Small intestine (tissue), 7 donors: ENCODE measurements at regions not wholly inside any gene's neighbourhood (a gene's known extent, or its start where the extent isn't known, plus 50 kb on each side); places are given as distances from the start of the nearest gene placed in this dataset.

Source experiments
- DNase-seq, 2 donors: peaks; one replicate each; pipeline versions ENCODE4 v3.0.0 to v3.0.0-alpha.2; 2013
- FAIRE-seq: peaks from 2 replicates; lab custom pipeline; 2012; peaks lifted over from hg19 to GRCh38; lab: Jason Lieb, UNC
- H3K27ac ChIP-seq, 3 donors: one replicate each; pipeline ENCODE4 v1.5.1; 2013; ENCODE audit warnings: low read length in 2 of 3, mild to moderate bottlenecking in 2 of 3, control low read depth in 1 of 3, inconsistent platforms in 1 of 3, low read depth in 1 of 3, moderate library complexity in 1 of 3
- H3K27me3 ChIP-seq, 3 donors: one replicate each; pipeline ENCODE4 v1.6.1; 2013; ENCODE audit warnings: low read length in 3 of 3, inconsistent platforms in 1 of 3; ENCODE audit not compliant: control insufficient read depth in 3 of 3, insufficient read depth in 3 of 3
- H3K36me3 ChIP-seq, 3 donors: one replicate each; pipeline ENCODE4 v1.6.1; 2013; ENCODE audit warnings: low read length in 3 of 3, inconsistent platforms in 1 of 3, low read depth in 1 of 3, mild to moderate bottlenecking in 1 of 3, moderate library complexity in 1 of 3; ENCODE audit not compliant: control insufficient read depth in 3 of 3, insufficient read depth in 2 of 3
- H3K4me1 ChIP-seq, 3 donors: one replicate each; pipeline ENCODE4 v1.6.1; 2013; ENCODE audit warnings: low read length in 2 of 3, inconsistent platforms in 1 of 3, low read depth in 1 of 3, mild to moderate bottlenecking in 1 of 3, moderate library complexity in 1 of 3; ENCODE audit not compliant: control insufficient read depth in 3 of 3, insufficient read depth in 2 of 3
- H3K4me3 ChIP-seq, 3 donors: one replicate each; pipeline ENCODE4 v1.5.1; 2013; ENCODE audit warnings: low read length in 3 of 3, control low read depth in 1 of 3, inconsistent platforms in 1 of 3, low read depth in 1 of 3, mild to moderate bottlenecking in 1 of 3, moderate library complexity in 1 of 3
- H3K9me3 ChIP-seq, 2 donors: one replicate each; pipeline ENCODE4 v1.6.1; 2013; ENCODE audit warnings: low read depth in 1 of 2, low read length in 1 of 2; ENCODE audit not compliant: control insufficient read depth in 2 of 2, insufficient read depth in 1 of 2
- WGBS, 3 donors: extraction: QIAGEN DNeasy Blood & Tissue Kit; methylation state at CpG; one replicate each; pipeline ENCODE4 v1.1.7; 2013; 5-methylcytosine and 5-hydroxymethylcytosine counted together
- donor health status: healthy with polysubstance abuse.
- donor health status: control.
- donor health status: control.
- donor health status: Bipolar disorder and iron deficiency.
- donor health status: healthy.

DNA sequence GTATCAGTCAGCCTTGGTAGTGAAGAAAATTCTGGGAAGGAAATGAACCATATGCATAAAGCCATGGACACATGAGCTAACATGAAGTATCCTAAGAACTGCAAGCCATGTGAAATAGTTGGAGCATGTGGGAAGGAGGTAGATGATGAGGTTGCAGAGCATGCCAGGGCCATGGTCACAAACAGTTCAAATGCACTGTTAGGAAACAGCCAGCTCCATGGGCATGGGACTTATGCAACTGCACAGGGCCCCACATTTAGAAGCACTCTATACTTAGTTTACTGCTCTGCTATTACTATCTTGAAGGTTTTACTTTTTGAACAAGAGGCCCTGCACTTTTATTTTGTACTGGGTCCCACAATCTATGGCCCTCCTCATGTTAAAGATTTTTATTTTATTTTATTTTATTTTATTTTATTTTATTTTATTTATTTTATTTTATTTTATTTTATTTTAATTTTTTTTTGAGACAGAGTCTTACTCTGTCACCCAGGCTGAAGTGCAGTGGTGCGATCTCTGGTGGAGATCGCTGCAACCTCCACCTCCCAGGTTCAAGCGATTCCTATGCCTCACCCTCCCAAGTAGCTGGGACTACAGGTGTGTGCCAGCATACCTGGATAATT, 169.1 kb downstream of the IBTK start:
- Histone ChIP-seq H3K27me3 (no peaks in the 10 kb centered on the region), H3K36me3 (no peaks in the 10 kb centered on the region), H3K27ac (no peak overlapping the region), H3K4me1 (no peaks in the 10 kb centered on the region), H3K9me3 (no peaks in the 10 kb centered on the region), H3K4me3 (no peak overlapping the region)
- FAIRE-seq (no peak), DNase-seq (no peak)
- 95 to 99% (median 98%) methylated on average over 3 of the region's 3 CpGs for WGBS, 3 donors

DNA sequence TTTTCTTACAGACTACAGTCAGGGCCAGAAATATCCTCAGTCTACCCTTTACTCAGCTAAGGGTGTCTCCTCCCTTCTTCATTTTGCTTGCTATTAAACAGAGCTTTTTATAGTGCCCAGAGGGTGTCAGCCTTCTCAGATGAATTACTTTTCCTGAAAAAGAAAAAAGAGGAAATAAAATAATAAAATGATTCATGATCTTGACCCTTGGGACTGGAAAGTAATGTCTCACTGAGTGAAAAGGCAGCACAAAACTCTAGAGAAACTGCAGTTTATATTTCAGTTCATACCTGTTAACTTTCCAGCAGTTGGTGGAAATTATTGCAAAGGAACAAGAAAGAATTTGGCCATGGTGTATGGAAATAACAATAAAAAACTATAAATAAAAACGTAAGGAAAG, 170.6 kb downstream of the IBTK start:
- Histone ChIP-seq H3K36me3 (no peaks in the 10 kb centered on the region), H3K27ac (no peak overlapping the region), H3K27me3 (no peaks in the 10 kb centered on the region), H3K4me3 (no peak overlapping the region), H3K4me1 (no peaks in the 10 kb centered on the region), H3K9me3 (no peaks in the 10 kb centered on the region)
- DNase-seq (no peak), FAIRE-seq (peak; percentile 5)
- WGBS, 3 donors = 13 to 26% (median 17%) methylated on average over 1 of the region's 1 CpG

DNA sequence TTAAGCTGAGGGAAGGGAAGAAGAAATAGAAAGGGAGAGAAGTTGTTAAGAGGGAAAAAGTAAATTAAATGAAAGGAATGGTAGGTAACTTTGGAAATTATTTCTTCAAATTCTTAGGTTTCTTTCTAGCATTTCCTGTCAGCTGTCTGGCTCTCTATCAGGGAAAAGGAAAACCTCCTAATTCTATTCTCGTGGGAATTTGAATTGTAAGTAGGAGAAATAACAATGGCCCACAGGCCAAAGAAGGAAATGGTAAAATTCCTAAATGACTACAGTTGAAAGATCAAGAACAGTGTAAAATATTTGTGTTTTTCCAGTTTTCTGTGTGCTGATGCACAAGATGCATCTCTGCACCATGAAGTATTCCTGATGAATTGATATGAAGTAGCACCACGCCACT, 173.0 kb downstream of the IBTK start:
- DNase-seq (no peak), FAIRE-seq (no peak)
- Histone ChIP-seq H3K4me3 (no peak overlapping the region), H3K4me1 (no peaks in the 10 kb centered on the region), H3K27ac (no peak overlapping the region), H3K9me3 (no peaks in the 10 kb centered on the region), H3K36me3 (no peaks in the 10 kb centered on the region), H3K27me3 (no peaks in the 10 kb centered on the region)
- WGBS, 3 donors = 62 to 70% (median 62%) methylated on average over 2 of the region's 2 CpGs

DNA sequence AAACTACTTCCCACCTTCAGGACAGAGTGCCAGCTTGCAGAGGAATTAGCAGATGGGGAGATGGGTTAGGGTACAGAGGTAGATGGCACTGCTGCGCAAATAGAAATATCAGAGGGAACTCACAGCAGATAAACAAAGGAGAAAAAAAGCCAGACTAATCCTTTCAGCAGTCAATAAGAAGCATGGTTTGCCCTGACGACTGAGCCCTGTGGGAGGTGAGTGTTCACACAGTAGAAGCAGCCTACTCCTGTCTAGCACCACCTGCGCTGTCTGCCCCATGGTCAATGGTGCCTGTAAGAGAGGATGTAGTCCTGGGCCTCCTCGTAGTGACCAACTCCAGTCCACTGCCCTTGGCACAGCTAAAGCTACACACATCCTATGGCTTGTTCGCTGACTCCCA, 174.1 kb downstream of the IBTK start:
- FAIRE-seq = no peak

DNA sequence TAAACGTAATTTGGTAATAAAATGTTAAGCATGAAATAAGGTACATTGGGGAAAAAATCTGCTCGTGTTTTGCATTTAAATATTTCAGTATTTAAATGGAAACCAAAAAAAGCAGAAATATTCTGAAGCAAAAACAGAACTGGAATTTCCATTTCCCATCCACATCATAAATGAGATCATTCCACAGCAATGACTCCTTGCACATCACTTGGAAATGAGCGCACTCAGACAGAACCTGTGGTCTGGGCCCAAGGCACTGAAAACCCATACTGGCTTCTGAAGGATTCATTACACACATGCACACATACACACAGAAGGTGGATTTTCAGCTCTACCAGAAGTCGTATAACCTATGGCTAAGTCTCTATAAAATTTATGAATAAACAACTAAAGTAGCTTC, 174.8 kb downstream of the IBTK start:
- FAIRE-seq = no peak
- H3K9me3 ChIP-seq = no peaks in the 10 kb centered on the region
- no peak overlapping the region for H3K4me3 ChIP-seq
- WGBS, 3 donors = 51 to 74% (median 53%) methylated on average over 4 of the region's 4 CpGs
- no peak overlapping the region for H3K27ac ChIP-seq
- no peaks in the 10 kb centered on the region for H3K4me1 ChIP-seq
- no peaks in the 10 kb centered on the region for H3K36me3 ChIP-seq
- no peaks in the 10 kb centered on the region for H3K27me3 ChIP-seq
- DNase-seq = no peak

More for the DNA sequence above, 174.1 kb downstream of the IBTK start:
- H3K27ac ChIP-seq = no peak overlapping the region
- 83 to 90% (median 85%) methylated on average over 5 of the region's 5 CpGs for WGBS, 3 donors
- DNase-seq = no peak
- H3K9me3 ChIP-seq = no peaks in the 10 kb centered on the region
- no peaks in the 10 kb centered on the region for H3K36me3 ChIP-seq
- no peak overlapping the region for H3K4me3 ChIP-seq
- H3K27me3 ChIP-seq = no peaks in the 10 kb centered on the region
- no peaks in the 10 kb centered on the region for H3K4me1 ChIP-seq

DNA sequence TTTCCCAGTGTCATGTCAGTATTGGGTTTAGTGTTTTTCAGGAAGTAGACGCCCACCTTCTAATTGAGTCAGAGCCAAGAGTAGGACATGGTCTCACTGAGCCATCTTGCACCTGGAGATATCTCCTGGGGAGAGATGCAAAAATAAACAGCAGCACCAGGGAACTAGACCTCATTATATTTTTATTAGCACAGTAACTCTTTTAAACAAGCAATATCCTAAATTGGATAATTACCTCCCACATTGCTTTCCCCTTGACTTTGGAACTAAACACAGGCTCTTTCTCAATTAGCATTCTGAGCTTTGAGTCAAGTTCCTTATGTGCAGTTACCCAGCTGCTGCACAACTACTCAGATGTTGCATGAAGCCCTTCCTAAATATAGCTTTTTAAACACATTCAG, 175.4 kb downstream of the IBTK start:
- 4 to 29% (median 13%) methylated on average over 1 of the region's 1 CpG for WGBS, 3 donors
- Histone ChIP-seq H3K9me3 (no peaks in the 10 kb centered on the region), H3K36me3 (no peaks in the 10 kb centered on the region), H3K4me3 (no peak overlapping the region), H3K27me3 (no peaks in the 10 kb centered on the region), H3K27ac (no peak overlapping the region), H3K4me1 (no peaks in the 10 kb centered on the region)
- no peak for FAIRE-seq
- DNase-seq = peak in 1 of 2 donors; percentile 9

DNA sequence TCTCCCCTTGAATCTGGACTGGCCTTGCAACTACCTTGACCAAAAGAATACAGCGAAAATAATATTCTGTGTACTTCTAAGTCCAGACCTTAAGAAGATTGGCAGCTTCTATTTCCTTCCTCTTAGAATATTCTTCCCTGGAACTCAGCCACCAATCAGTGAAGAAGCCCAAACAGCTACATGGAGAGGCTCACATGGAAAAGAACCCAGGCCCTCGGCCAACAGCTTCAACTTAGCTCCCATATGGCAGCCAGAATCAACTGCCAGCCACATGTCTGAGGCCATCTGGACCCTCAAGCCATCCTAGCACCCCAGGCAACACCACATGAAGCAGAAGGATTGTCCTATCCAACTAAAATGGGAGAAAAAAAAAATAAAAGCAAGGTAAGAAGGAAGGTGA, 178.8 kb downstream of the IBTK start:
- no peaks in the 10 kb centered on the region for H3K27me3 ChIP-seq
- DNase-seq (no peak), FAIRE-seq (no peak)
- 40 to 43% (median 41%) methylated on average over 2 of the region's 2 CpGs for WGBS, 3 donors
- no peaks in the 10 kb centered on the region for H3K9me3 ChIP-seq
- H3K36me3 ChIP-seq = no peaks in the 10 kb centered on the region
- no peak overlapping the region for H3K27ac ChIP-seq
- H3K4me3 ChIP-seq = no peak overlapping the region
- H3K4me1 ChIP-seq = no peaks in the 10 kb centered on the region

DNA sequence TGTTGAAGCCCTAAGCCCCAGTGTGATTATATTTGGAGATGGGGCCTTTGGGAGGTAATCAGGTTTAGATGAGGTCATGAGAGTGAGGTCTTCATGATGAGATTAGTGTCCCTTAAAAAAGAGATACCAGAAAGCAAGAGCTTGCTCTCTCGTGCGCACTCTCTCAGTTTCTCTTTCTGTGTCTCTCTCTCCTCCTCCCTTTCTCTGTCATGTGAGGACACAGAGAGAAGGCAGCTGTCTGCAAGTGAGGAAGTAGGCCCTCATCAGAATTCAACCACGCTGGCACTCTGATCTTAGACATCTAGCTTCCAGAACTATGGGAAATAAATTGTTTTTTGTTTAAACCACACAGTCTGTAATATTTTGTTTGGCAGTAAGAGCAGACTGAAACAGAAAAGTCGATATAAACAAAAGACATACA, 180.5 kb downstream of the IBTK start:
- DNase-seq = no peak
- no peak overlapping the region for H3K27ac ChIP-seq

DNA sequence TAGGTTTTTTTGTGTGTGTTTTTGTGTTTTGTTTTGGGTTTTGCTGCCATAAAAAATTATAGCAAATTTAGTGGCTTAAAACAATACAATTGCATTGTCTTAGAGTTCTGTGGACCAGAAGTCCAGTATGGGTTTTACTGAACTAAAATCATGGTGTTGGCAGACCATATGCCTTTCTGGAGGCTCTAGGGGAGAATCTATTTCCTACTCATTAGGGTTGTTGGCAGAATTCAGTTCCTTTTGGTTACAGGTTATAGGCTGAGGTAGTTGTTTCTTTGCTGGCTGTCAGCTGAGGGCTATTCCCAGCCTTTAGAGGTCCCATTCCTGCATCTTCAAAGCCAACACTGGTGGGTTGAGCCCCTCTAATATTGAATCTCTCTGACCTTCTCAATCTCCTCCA, 181.3 kb downstream of the IBTK start:
- Histone ChIP-seq H3K36me3 (no peaks in the 10 kb centered on the region), H3K4me1 (no peaks in the 10 kb centered on the region), H3K9me3 (no peaks in the 10 kb centered on the region), H3K27me3 (no peaks in the 10 kb centered on the region), H3K27ac (no peak overlapping the region), H3K4me3 (no peak overlapping the region)
- no peak for DNase-seq
- FAIRE-seq = no peak

More for the DNA sequence above, 180.5 kb downstream of the IBTK start:
- Histone ChIP-seq H3K36me3 (no peaks in the 10 kb centered on the region), H3K9me3 (no peaks in the 10 kb centered on the region), H3K4me1 (no peaks in the 10 kb centered on the region), H3K27me3 (no peaks in the 10 kb centered on the region), H3K4me3 (no peak overlapping the region)
- WGBS, 3 donors = 42 to 81% (median 70%) methylated on average over 4 of the region's 4 CpGs
- no peak for FAIRE-seq
